ENCODE measurements at regions not wholly inside any gene's neighbourhood (a gene's known extent, or its start where the extent isn't known, plus 50 kb on each side); places are given as distances from the start of the nearest gene placed in this dataset.

DNA sequence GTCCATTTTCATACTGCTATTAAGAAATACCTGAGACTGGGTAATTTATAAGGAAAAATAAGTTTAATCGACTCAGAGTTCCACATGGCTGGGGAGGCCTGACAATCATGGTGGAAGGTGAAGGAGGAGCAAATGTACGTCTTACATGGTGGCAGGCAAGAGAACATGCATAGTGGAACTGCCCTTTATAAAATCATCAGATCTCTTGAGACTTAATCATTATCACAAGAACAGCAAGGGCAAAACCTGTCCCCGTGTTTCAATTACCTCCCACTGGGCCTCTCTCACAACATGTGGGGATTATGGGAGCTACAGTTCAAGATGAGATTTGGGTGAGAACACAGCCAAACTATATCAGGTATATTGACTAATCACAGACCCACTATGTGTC lies 370.2 kb upstream of the USP24 start:
- DNase-seq (ENCODE audit: low spot score in 2 of 2): no peak
- no peaks in the 10 kb centered on the region for H3K36me3 ChIP-seq
- no peaks in the 10 kb centered on the region for H3K27me3 ChIP-seq
- no peak overlapping the region for H3K4me3 ChIP-seq
- H3K27ac ChIP-seq: peak overlapping the region; percentile 80 to 95 (median 89)
- no peak for TF ChIP-seq POLR2A (IDR thresholded peaks at IDR 0.05)
- TF ChIP-seq, protein P1, sequence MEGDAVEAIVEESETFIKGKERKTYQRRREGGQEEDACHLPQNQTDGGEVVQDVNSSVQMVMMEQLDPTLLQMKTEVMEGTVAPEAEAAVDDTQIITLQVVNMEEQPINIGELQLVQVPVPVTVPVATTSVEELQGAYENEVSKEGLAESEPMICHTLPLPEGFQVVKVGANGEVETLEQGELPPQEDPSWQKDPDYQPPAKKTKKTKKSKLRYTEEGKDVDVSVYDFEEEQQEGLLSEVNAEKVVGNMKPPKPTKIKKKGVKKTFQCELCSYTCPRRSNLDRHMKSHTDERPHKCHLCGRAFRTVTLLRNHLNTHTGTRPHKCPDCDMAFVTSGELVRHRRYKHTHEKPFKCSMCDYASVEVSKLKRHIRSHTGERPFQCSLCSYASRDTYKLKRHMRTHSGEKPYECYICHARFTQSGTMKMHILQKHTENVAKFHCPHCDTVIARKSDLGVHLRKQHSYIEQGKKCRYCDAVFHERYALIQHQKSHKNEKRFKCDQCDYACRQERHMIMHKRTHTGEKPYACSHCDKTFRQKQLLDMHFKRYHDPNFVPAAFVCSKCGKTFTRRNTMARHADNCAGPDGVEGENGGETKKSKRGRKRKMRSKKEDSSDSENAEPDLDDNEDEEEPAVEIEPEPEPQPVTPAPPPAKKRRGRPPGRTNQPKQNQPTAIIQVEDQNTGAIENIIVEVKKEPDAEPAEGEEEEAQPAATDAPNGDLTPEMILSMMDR (IDR thresholded peaks at IDR 0.05): no peak
- TF ChIP-seq EP300 (IDR thresholded peaks at IDR 0.05): no peak
- peaks cover 0 to 97% (median 45%) of the 10 kb centered on the region in 4 donors for H3K4me1 ChIP-seq
- WGBS, 2 donors: 75 to 76% methylated on average over 3 of the region's 3 CpGs
- no peaks in the 10 kb centered on the region for H3K9me3 ChIP-seq

DNA sequence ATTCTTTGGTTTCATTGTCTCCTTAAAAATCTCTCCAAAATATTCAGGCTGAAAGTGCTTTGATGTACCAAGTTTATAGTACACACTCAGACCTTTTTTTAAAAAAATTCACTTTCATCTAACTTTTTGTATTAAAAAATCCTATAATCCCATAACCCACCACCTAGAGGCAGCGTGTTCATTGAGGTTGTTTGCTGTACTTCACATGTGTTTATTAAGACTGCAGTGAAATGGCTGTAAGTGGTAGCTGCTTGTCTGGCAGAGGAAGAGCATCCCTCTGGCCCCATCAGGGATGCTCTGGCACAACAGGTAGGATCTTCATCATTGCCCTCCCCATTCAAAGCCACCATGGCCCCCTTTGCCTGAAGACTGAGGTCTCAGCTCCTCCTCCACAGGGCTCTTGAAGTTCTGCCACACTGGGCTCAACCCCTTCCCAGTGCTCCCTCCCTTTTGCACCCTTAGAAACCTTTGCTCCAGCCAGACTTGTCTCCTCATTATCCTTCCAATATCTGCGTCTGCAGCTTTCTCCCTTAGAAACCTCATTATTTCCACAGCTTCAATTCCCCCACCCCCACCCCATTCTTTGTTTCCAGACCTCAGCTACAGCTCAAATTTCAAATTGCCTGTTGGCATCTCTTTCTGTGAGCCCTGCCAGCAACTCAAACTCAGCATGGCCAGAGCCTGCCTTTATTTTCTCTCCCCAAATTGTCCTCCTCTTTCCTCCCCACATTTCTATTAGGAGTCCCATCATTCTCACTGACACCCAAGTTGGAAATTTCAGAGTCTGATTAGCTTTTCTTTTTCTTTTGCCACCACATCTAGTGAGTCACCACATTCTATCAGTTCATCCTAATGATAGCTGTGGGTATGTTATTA lies 369.6 kb upstream of the USP24 start:
- TF ChIP-seq EP300 (IDR thresholded peaks at IDR 0.05) (peak in 1 of 2 donors; percentile 64), POLR2A (IDR thresholded peaks at IDR 0.05) (no peak)
- TF ChIP-seq, protein P1 (IDR thresholded peaks at IDR 0.05): peak in 1 of 5 experiments; percentile 38
- Histone ChIP-seq H3K27ac (peak overlapping the region; percentile 80 to 95 (median 89)), H3K27me3 (no peaks in the 10 kb centered on the region), H3K9me3 (no peaks in the 10 kb centered on the region), H3K4me1 (peaks cover 0 to 97% (median 41%) of the 10 kb centered on the region in 4 donors), H3K4me3 (no peak overlapping the region), H3K36me3 (no peaks in the 10 kb centered on the region)
- DNase-seq (ENCODE audit: low spot score in 2 of 2): peak in 1 of 2 donors; percentile 48
- WGBS, 2 donors: 46 to 47% methylated on average over 2 of the region's 2 CpGs

DNA sequence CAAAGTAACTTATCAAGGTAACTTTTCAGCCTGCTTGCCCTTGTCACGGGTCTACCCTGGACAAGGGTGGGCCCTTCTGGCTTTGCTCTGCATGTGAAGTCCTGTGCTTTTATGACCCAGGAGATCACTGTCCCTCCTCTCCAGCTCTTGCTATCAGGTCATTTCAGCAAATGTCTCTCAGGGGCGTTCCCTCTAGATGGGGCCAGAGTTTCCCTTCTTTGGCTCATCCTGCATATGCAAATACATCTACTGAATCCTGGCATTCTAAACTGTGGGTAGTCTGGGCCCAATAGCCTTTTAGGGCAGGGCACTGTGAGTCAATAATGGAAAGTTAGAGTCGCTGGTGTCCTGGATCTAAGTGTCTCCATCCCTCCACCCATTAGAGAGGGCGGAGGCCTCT lies 366.9 kb upstream of the USP24 start:
- Histone ChIP-seq H3K36me3 (no peaks in the 10 kb centered on the region), H3K9me3 (no peaks in the 10 kb centered on the region), H3K4me1 (peaks cover 0 to 92% (median 31%) of the 10 kb centered on the region in 4 donors), H3K27ac (peak overlapping the region; percentile 80 to 95 (median 89)), H3K4me3 (no peak overlapping the region), H3K27me3 (no peaks in the 10 kb centered on the region)
- no peak for DNase-seq (ENCODE audit: low spot score in 2 of 2)
- 81 to 83% methylated on average over 4 of the region's 4 CpGs for WGBS, 2 donors
- TF ChIP-seq EP300 (IDR thresholded peaks at IDR 0.05) (no peak), POLR2A (IDR thresholded peaks at IDR 0.05) (no peak)
- TF ChIP-seq, protein P1 (IDR thresholded peaks at IDR 0.05): no peak

DNA sequence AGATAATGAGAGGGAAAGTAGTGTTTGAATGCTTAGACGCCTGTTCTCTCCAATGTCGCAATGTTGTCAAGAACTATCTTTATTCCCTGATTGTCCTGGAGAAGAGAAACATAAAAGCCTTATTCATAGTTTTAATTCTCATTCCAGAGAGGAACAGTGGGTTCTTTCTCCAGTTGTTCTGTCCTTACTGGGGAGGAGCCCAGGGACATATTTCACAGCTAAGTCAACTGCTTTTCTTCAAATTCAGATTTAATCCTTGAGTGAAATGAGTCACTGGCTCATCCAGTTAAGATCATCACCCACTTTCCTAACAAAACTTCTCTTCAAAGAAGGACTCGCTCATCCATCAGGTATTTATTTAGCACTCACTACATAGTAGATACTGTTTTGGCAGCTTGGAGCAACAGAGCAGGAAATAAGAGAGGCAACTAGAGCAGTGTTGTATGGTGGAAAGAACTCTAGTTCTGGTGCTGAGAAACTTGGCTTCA lies 365.7 kb upstream of the USP24 start:
- Histone ChIP-seq H3K27ac (peak overlapping the region; percentile 80 to 95 (median 89)), H3K36me3 (no peaks in the 10 kb centered on the region), H3K9me3 (no peaks in the 10 kb centered on the region), H3K4me3 (peak overlapping the region in 1 of 4 donors; percentile 25), H3K27me3 (no peaks in the 10 kb centered on the region), H3K4me1 (peaks cover 0 to 90% (median 32%) of the 10 kb centered on the region in 4 donors)
- WGBS, 2 donors: 40 to 43% methylated on average over 3 of the region's 3 CpGs
- peak; percentile 83 to 95 for TF ChIP-seq EP300 (IDR thresholded peaks at IDR 0.05)
- TF ChIP-seq, protein P1 (IDR thresholded peaks at IDR 0.05): peak in 1 of 5 experiments; percentile 12
- TF ChIP-seq POLR2A (IDR thresholded peaks at IDR 0.05): no peak
- DNase-seq (ENCODE audit: low spot score in 2 of 2): peak in 1 of 2 donors; percentile 51

All from tibial nerve (tissue), 4 donors.